ENCODE measurements at regions not wholly inside any gene's neighbourhood (a gene's known extent, or its start where the extent isn't known, plus 50 kb on each side); places are given as distances from the start of the nearest gene placed in this dataset.

DNA sequence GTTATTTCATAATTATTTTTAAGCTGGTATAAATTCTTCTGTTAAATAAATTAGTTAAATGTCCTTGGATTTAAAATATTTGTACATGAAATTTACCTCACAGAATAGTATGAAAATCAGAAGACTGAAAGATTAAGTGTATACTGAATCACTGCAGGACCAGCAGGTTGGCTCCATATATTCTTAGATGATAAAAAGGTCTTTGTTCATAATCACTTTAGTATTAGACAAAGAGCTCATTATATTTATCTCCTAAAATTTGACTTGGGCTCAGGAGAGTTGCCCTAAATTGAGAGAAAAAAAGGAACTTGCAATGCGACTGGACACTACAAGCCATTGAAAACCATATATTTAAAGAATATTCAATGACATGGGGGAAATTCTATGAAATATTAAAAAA, 766.4 kb upstream of the CITED2 start:
- no peaks in the 10 kb centered on the region for H3K4me1 Mint-ChIP-seq (ENCODE audit: insufficient read depth, unreplicated experiment)

GRCh38 chr6:140138311-140139010, 764.0 kb upstream of the CITED2 start:
- ChIA-PET POLR2A (interaction anchor here (0.8 kb wide), 1 partner anchor 36 kb away, joined by 3 read pairs; no protein-coding TSS in a partner anchor), CTCF (interaction anchor here (0.5 to 0.6 kb wide), 2 partner anchors 769 to 889 kb away, joined by 3 to 5 read pairs; no protein-coding TSS in a partner anchor)
- no TSS peak for BruUV-seq (replicated peaks)
- no peak for DNase-seq (ENCODE audit: unreplicated experiment)
- intact Hi-C loops (cut with micrococcal nuclease): no loop called here
- Mint-ChIP-seq H3K4me3 (ENCODE audit: unreplicated experiment) (no peak overlapping the region), H3K27me3 (ENCODE audit: insufficient read depth, unreplicated experiment) (no peaks in the 10 kb centered on the region), H3K9me3 (ENCODE audit: unreplicated experiment) (peaks cover 9% of the 10 kb centered on the region), H3K4me1 (ENCODE audit: insufficient read depth, unreplicated experiment) (no peaks in the 10 kb centered on the region), H3K27ac (ENCODE audit: low read depth, unreplicated experiment) (no peak overlapping the region), H3K36me3 (ENCODE audit: insufficient read depth, unreplicated experiment) (no peaks in the 10 kb centered on the region)
- TF ChIP-seq CTCF (IDR thresholded peaks at IDR 0.05; ENCODE audit: unreplicated experiment): no peak

More for the DNA sequence above, 766.4 kb upstream of the CITED2 start:
- intact Hi-C loops (cut with micrococcal nuclease): no loop called here
- no TSS peak for BruUV-seq (replicated peaks)
- H3K27me3 Mint-ChIP-seq (ENCODE audit: insufficient read depth, unreplicated experiment): no peaks in the 10 kb centered on the region
- DNase-seq (ENCODE audit: unreplicated experiment): no peak
- H3K27ac Mint-ChIP-seq (ENCODE audit: low read depth, unreplicated experiment): no peak overlapping the region
- no peaks in the 10 kb centered on the region for H3K36me3 Mint-ChIP-seq (ENCODE audit: insufficient read depth, unreplicated experiment)
- ChIA-PET POLR2A (no interaction called here), CTCF (interaction anchor here (0.6 kb wide), 2 partner anchors 408 to 777 kb away, joined by 3 to 4 read pairs; no protein-coding TSS in a partner anchor)
- no peak overlapping the region for H3K4me3 Mint-ChIP-seq (ENCODE audit: unreplicated experiment)
- H3K9me3 Mint-ChIP-seq (ENCODE audit: unreplicated experiment): no peaks in the 10 kb centered on the region
- TF ChIP-seq CTCF (IDR thresholded peaks at IDR 0.05; ENCODE audit: unreplicated experiment): no peak

GRCh38 chr6:140134224-140134623, 759.8 kb upstream of the CITED2 start:
- no peak for TF ChIP-seq CTCF (IDR thresholded peaks at IDR 0.05; ENCODE audit: unreplicated experiment)
- intact Hi-C loops (cut with micrococcal nuclease): no loop called here
- Mint-ChIP-seq H3K9me3 (ENCODE audit: unreplicated experiment) (peaks cover 23% of the 10 kb centered on the region), H3K36me3 (ENCODE audit: insufficient read depth, unreplicated experiment) (no peaks in the 10 kb centered on the region), H3K4me3 (ENCODE audit: unreplicated experiment) (no peak overlapping the region), H3K27ac (ENCODE audit: low read depth, unreplicated experiment) (peak overlapping the region; percentile 53), H3K27me3 (ENCODE audit: insufficient read depth, unreplicated experiment) (no peaks in the 10 kb centered on the region), H3K4me1 (ENCODE audit: insufficient read depth, unreplicated experiment) (no peaks in the 10 kb centered on the region)
- DNase-seq (ENCODE audit: unreplicated experiment): peak; percentile 3
- ChIA-PET CTCF (no interaction called here), POLR2A (no interaction called here)
- no TSS peak for BruUV-seq (replicated peaks)

- no peak for TF ChIP-seq CTCF (IDR thresholded peaks at IDR 0.05; ENCODE audit: unreplicated experiment)
- no peaks in the 10 kb centered on the region for H3K4me1 Mint-ChIP-seq (ENCODE audit: insufficient read depth, unreplicated experiment)
- intact Hi-C loops (cut with micrococcal nuclease): no loop called here
- H3K36me3 Mint-ChIP-seq (ENCODE audit: insufficient read depth, unreplicated experiment): no peaks in the 10 kb centered on the region
- H3K27ac Mint-ChIP-seq (ENCODE audit: low read depth, unreplicated experiment): no peak overlapping the region
- BruUV-seq (replicated peaks): no TSS peak
- ChIA-PET CTCF (no interaction called here), POLR2A (no interaction called here)
- no peak for DNase-seq (ENCODE audit: unreplicated experiment)
- H3K27me3 Mint-ChIP-seq (ENCODE audit: insufficient read depth, unreplicated experiment): no peaks in the 10 kb centered on the region
- H3K9me3 Mint-ChIP-seq (ENCODE audit: unreplicated experiment): peaks cover 31% of the 10 kb centered on the region
- H3K4me3 Mint-ChIP-seq (ENCODE audit: unreplicated experiment): no peak overlapping the region
Measured at GRCh38 chr6:140130074-140130473, 755.6 kb upstream of the CITED2 start.

Data from MCF 10A (cell line).